LNCaP clone FGC (cell line): ENCODE measurements at regions not wholly inside any gene's neighbourhood (a gene's known extent, or its start where the extent isn't known, plus 50 kb on each side); places are given as distances from the start of the nearest gene placed in this dataset.
"Not testable (repeated sequence)": the region's sequence is repeated elsewhere in the genome, so short reads cannot be mapped to it uniquely, and the experiment has no call there.

Experiments used
- DNase-seq: peaks from one replicate; pipeline ENCODE4 v3.0.0-alpha.2; 2011; ENCODE audit warnings: low read depth
- H3K4me3 ChIP-seq: 2 replicates; pipeline ENCODE4 v1.5.1; 2011; ENCODE audit warnings: mild to moderate bottlenecking, low read depth, low read length, control low read depth
- CTCF ChIP-seq: IDR thresholded peaks from 2 replicates; pipeline ENCODE4 v1.5.1; 2012; ENCODE audit warnings: mild to moderate bottlenecking; ENCODE audit not compliant: control insufficient read depth, insufficient read depth; ENCODE audit errors: extremely low read depth

GRCh38 chr2:224114428-224114827, 75.3 kb upstream of the SERPINE2 start:
- TF ChIP-seq CTCF = no peak
- no peak overlapping the region for H3K4me3 ChIP-seq

DNA sequence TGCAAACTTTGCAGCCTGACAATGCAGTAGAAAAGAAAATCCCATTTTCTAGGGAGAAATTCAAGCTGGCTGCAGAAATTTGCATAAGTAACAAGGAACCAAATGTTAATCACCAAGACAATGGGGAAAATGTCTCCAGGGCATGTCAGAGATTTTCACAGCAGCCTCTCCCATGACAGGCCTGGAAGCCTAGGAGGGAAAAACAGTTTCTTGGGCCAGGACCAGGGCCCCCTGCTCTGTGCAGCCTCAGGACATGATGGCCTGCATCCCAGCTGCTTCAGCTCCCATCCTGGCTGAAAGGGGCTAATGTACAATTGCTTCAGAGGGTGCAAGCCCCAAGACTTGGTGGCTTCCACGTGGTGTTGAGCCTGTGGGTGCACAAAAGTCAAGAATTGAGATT, 74.8 kb upstream of the SERPINE2 start:
- not testable (repeated sequence) for H3K4me3 ChIP-seq

More at GRCh38 chr2:224114428-224114827, 75.3 kb upstream of the SERPINE2 start:
- no peak for DNase-seq

DNA sequence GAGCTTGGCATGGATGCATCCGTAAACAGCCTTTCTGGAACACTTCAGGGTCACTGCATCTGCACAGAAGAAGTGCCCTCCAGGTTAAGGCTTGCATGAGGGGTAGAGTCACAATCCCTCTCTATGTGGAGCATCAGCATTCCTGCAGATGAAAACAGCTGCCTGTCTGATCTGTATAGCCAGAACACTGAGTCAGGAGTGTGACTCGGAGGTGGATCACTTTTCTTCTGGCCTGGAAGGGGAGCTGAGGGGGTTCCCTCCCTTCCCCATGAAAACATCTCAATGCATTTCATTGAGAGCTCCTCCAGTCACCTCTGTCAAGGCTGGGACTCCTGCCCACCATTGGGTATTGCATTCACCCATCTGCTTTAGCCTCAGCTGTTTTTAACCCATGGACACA, 72.5 kb upstream of the SERPINE2 start:
- DNase-seq = no peak
- no peak overlapping the region for H3K4me3 ChIP-seq
- no peak for TF ChIP-seq CTCF

More for the DNA sequence above, 74.8 kb upstream of the SERPINE2 start:
- DNase-seq = not testable (repeated sequence)

GRCh38 chr2:224110811-224111210, 71.7 kb upstream of the SERPINE2 start:
- no peak for DNase-seq
- TF ChIP-seq CTCF = no peak
- no peak overlapping the region for H3K4me3 ChIP-seq

GRCh38 chr2:224109751-224110150, 70.7 kb upstream of the SERPINE2 start:
- no peak for DNase-seq
- no peak overlapping the region for H3K4me3 ChIP-seq
- no peak for TF ChIP-seq CTCF

- no peak for TF ChIP-seq CTCF
- no peak for DNase-seq
- no peak overlapping the region for H3K4me3 ChIP-seq
Observed at GRCh38 chr2:224106794-224107193, 67.7 kb upstream of the SERPINE2 start.

DNA sequence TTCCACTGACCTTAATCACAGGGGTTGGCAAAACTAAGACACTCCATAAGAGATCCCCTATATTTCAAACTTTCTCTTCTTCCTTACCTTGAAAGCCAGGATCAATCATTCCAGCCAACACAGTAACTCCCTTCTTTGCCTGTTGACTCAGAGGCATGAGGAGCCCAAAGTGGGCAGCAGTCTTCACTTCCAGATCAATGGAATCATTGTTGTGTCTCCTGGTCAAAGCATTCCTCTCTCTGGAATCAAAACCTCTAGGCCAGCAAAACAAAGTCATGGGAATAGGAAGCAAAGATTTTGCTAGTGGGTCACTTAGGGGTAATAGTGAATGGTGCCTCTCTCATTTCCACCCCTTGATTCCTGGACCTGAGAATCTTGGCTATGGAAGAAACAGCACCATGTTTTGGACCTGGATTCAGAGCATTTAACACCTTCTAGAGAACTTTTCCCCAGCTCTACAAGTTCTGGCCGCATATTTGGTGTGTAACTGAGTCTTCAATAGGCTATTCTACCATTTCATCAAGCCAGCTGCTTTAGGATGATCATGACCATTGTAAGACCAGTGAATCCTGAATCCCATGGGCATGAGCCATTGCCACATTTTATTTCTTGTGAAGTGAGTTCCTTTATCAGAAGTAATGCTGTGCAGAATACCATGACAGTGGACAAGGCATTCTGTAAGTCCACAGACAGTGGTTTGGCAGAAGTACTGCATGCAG, 65.7 kb upstream of the SERPINE2 start:
- H3K4me3 ChIP-seq = no peak overlapping the region
- DNase-seq = no peak
- TF ChIP-seq CTCF = no peak
